H1 (cell line): ENCODE measurements at regions not wholly inside any gene's neighbourhood (a gene's known extent, or its start where the extent isn't known, plus 50 kb on each side); places are given as distances from the start of the nearest gene placed in this dataset.

ENCODE experiments used
- CREB1 ChIP-seq: IDR thresholded peaks from 2 replicates; pipeline ENCODE4 v1.6.1; 2012; ENCODE audit warnings: inconsistent platforms

GRCh38 chr10:30229536-30229935 is 119.5 kb downstream of the MTPAP start (continued):
- no peak for TF ChIP-seq CREB1
